WTC11 (cell line): ENCODE measurements at regions not wholly inside any gene's neighbourhood (a gene's known extent, or its start where the extent isn't known, plus 50 kb on each side); places are given as distances from the start of the nearest gene placed in this dataset.

Experiments
- ATF3 ChIP-seq: sonication (generic); formaldehyde crosslinking; conservative IDR thresholded peaks from 2 replicates; pipeline ENCODE4 v1.8.1; 2022; ENCODE audit warnings: mild to moderate bottlenecking, missing genetic modification reagents
- CTCF ChIP-seq: fragments of 200-600 bp; IDR thresholded peaks from 2 replicates; pipeline ENCODE4 v1.8.0; 2022; ENCODE audit warnings: antibody characterized with exemption
- ESRRA ChIP-seq: sonication (generic); formaldehyde crosslinking; IDR thresholded peaks from 2 replicates; pipeline ENCODE4 v1.8.1; 2022; ENCODE audit warnings: mild to moderate bottlenecking, missing genetic modification reagents, borderline replicate concordance
- ETV6 ChIP-seq: sonication (generic); formaldehyde crosslinking; IDR thresholded peaks from 2 replicates; pipeline ENCODE4 v1.8.1; 2022; ENCODE audit warnings: mild to moderate bottlenecking, missing genetic modification reagents
- GRHL2 ChIP-seq: fragments of 250-450 bp; sonication (Bioruptor Pico); IDR thresholded peaks from 2 replicates; pipeline ENCODE4 v1.8.0; 2022; ENCODE audit warnings: mild to moderate bottlenecking, moderate library complexity; ENCODE audit not compliant: insufficient replicate concordance, severe bottlenecking
- IRF2 ChIP-seq: sonication (generic); formaldehyde crosslinking; IDR thresholded peaks from 2 replicates; pipeline ENCODE4 v1.8.0; 2022; ENCODE audit warnings: low read depth, missing genetic modification reagents, borderline replicate concordance
- JUN ChIP-seq: sonication (generic); formaldehyde crosslinking; IDR thresholded peaks from 2 replicates; pipeline ENCODE4 v1.8.0; 2023; ENCODE audit warnings: mild to moderate bottlenecking, missing genetic modification reagents
- NFE2L1 ChIP-seq: sonication (generic); formaldehyde crosslinking; IDR thresholded peaks from 2 replicates; pipeline ENCODE4 v1.8.1; 2023; ENCODE audit warnings: missing genetic modification reagents
- ZSCAN18 ChIP-seq: fragments of 250-450 bp; sonication (Bioruptor Pico); IDR thresholded peaks from 2 replicates; pipeline ENCODE4 v2.1.2; 2022; ENCODE audit warnings: mild to moderate bottlenecking, moderate library complexity
- TF ChIP-seq, protein P1 (sequence below): sonication (generic); formaldehyde crosslinking; IDR thresholded peaks from 2 replicates; pipeline ENCODE4 v1.8.0; 2022; ENCODE audit warnings: mild to moderate bottlenecking, missing genetic modification reagents
- TF ChIP-seq, protein P2 (sequence below): sonication (generic); formaldehyde crosslinking; IDR thresholded peaks from 2 replicates; pipeline ENCODE4 v1.8.0; 2023; ENCODE audit warnings: mild to moderate bottlenecking, missing genetic modification reagents
- TF ChIP-seq, protein P3 (sequence below): sonication (generic); formaldehyde crosslinking; IDR thresholded peaks from 2 replicates; pipeline ENCODE4 v1.8.1; 2023; ENCODE audit warnings: mild to moderate bottlenecking, missing genetic modification reagents

- TF ChIP-seq ETV6 (no peak), CTCF (no peak), NFE2L1 (CRISPR knock-in tag) (no peak), JUN (no peak), GRHL2 (CRISPR knock-in tag) (no peak), ZSCAN18 (CRISPR knock-in tag) (no peak), ATF3 (no peak), ESRRA (CRISPR knock-in tag) (no peak), IRF2 (CRISPR knock-in tag) (no peak)
- TF ChIP-seq, protein P1, sequence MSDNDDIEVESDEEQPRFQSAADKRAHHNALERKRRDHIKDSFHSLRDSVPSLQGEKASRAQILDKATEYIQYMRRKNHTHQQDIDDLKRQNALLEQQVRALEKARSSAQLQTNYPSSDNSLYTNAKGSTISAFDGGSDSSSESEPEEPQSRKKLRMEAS, result no peak
- TF ChIP-seq, protein P2, sequence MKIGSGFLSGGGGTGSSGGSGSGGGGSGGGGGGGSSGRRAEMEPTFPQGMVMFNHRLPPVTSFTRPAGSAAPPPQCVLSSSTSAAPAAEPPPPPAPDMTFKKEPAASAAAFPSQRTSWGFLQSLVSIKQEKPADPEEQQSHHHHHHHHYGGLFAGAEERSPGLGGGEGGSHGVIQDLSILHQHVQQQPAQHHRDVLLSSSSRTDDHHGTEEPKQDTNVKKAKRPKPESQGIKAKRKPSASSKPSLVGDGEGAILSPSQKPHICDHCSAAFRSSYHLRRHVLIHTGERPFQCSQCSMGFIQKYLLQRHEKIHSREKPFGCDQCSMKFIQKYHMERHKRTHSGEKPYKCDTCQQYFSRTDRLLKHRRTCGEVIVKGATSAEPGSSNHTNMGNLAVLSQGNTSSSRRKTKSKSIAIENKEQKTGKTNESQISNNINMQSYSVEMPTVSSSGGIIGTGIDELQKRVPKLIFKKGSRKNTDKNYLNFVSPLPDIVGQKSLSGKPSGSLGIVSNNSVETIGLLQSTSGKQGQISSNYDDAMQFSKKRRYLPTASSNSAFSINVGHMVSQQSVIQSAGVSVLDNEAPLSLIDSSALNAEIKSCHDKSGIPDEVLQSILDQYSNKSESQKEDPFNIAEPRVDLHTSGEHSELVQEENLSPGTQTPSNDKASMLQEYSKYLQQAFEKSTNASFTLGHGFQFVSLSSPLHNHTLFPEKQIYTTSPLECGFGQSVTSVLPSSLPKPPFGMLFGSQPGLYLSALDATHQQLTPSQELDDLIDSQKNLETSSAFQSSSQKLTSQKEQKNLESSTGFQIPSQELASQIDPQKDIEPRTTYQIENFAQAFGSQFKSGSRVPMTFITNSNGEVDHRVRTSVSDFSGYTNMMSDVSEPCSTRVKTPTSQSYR (CRISPR knock-in tag), result no peak
- TF ChIP-seq, protein P3, sequence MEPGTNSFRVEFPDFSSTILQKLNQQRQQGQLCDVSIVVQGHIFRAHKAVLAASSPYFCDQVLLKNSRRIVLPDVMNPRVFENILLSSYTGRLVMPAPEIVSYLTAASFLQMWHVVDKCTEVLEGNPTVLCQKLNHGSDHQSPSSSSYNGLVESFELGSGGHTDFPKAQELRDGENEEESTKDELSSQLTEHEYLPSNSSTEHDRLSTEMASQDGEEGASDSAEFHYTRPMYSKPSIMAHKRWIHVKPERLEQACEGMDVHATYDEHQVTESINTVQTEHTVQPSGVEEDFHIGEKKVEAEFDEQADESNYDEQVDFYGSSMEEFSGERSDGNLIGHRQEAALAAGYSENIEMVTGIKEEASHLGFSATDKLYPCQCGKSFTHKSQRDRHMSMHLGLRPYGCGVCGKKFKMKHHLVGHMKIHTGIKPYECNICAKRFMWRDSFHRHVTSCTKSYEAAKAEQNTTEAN, result no peak
These were observed 297.8 kb downstream of the KLF6 start for GRCh38 chr10:3487228-3487627.
